ENCODE measurements at regions not wholly inside any gene's neighbourhood (a gene's known extent, or its start where the extent isn't known, plus 50 kb on each side); places are given as distances from the start of the nearest gene placed in this dataset.

DNA sequence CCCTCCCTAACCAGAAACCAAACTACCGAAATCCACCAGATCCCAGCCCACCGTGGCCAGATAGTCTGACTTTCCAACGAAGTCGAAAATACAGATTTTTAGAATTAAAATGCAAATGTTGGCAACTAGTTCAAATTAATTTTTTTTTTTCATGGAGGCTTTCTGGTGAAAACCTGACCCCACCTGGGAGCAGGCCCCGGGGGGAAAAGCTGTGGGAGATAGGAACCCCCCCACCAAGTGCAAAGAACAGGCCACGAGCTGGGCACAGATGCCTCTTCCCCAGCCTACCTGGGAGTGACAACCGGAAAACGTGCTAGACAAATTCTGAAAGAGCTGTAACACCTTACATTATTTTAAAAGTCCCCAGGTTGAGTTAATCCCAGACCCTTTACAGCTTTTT lies 333.8 kb downstream of the PREX1 start:
- TF ChIP-seq SP1 (IDR thresholded peaks at IDR 0.05; ENCODE audit: low read depth, low read length) (no peak), TAF1 (IDR thresholded peaks at IDR 0.05; ENCODE audit: borderline replicate concordance, low read depth, low read length) (no peak), SIN3A (IDR thresholded peaks at IDR 0.05; ENCODE audit: low read depth, low read length) (no peak), ZNF274 (IDR thresholded peaks at IDR 0.05; ENCODE audit: insufficient read depth, insufficient read length) (no peak), MXI1 (IDR thresholded peaks at IDR 0.05; ENCODE audit: low read depth, low read length) (no peak)
- TF ChIP-seq, protein P1, sequence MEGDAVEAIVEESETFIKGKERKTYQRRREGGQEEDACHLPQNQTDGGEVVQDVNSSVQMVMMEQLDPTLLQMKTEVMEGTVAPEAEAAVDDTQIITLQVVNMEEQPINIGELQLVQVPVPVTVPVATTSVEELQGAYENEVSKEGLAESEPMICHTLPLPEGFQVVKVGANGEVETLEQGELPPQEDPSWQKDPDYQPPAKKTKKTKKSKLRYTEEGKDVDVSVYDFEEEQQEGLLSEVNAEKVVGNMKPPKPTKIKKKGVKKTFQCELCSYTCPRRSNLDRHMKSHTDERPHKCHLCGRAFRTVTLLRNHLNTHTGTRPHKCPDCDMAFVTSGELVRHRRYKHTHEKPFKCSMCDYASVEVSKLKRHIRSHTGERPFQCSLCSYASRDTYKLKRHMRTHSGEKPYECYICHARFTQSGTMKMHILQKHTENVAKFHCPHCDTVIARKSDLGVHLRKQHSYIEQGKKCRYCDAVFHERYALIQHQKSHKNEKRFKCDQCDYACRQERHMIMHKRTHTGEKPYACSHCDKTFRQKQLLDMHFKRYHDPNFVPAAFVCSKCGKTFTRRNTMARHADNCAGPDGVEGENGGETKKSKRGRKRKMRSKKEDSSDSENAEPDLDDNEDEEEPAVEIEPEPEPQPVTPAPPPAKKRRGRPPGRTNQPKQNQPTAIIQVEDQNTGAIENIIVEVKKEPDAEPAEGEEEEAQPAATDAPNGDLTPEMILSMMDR (IDR thresholded peaks at IDR 0.05 in 2 of 3, conservative IDR thresholded peaks at IDR 0.05 in 1 of 3; ENCODE audit: control insufficient read depth in 2 of 3, extremely low read depth in 1 of 3, insufficient read depth in 1 of 3, low read depth in 3 of 3, low read length in 3 of 3), result no peak
- TF ChIP-seq, protein P2, sequence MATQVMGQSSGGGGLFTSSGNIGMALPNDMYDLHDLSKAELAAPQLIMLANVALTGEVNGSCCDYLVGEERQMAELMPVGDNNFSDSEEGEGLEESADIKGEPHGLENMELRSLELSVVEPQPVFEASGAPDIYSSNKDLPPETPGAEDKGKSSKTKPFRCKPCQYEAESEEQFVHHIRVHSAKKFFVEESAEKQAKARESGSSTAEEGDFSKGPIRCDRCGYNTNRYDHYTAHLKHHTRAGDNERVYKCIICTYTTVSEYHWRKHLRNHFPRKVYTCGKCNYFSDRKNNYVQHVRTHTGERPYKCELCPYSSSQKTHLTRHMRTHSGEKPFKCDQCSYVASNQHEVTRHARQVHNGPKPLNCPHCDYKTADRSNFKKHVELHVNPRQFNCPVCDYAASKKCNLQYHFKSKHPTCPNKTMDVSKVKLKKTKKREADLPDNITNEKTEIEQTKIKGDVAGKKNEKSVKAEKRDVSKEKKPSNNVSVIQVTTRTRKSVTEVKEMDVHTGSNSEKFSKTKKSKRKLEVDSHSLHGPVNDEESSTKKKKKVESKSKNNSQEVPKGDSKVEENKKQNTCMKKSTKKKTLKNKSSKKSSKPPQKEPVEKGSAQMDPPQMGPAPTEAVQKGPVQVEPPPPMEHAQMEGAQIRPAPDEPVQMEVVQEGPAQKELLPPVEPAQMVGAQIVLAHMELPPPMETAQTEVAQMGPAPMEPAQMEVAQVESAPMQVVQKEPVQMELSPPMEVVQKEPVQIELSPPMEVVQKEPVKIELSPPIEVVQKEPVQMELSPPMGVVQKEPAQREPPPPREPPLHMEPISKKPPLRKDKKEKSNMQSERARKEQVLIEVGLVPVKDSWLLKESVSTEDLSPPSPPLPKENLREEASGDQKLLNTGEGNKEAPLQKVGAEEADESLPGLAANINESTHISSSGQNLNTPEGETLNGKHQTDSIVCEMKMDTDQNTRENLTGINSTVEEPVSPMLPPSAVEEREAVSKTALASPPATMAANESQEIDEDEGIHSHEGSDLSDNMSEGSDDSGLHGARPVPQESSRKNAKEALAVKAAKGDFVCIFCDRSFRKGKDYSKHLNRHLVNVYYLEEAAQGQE (IDR thresholded peaks at IDR 0.05; ENCODE audit: low read depth, low read length), result no peak
- TF ChIP-seq, protein P3, sequence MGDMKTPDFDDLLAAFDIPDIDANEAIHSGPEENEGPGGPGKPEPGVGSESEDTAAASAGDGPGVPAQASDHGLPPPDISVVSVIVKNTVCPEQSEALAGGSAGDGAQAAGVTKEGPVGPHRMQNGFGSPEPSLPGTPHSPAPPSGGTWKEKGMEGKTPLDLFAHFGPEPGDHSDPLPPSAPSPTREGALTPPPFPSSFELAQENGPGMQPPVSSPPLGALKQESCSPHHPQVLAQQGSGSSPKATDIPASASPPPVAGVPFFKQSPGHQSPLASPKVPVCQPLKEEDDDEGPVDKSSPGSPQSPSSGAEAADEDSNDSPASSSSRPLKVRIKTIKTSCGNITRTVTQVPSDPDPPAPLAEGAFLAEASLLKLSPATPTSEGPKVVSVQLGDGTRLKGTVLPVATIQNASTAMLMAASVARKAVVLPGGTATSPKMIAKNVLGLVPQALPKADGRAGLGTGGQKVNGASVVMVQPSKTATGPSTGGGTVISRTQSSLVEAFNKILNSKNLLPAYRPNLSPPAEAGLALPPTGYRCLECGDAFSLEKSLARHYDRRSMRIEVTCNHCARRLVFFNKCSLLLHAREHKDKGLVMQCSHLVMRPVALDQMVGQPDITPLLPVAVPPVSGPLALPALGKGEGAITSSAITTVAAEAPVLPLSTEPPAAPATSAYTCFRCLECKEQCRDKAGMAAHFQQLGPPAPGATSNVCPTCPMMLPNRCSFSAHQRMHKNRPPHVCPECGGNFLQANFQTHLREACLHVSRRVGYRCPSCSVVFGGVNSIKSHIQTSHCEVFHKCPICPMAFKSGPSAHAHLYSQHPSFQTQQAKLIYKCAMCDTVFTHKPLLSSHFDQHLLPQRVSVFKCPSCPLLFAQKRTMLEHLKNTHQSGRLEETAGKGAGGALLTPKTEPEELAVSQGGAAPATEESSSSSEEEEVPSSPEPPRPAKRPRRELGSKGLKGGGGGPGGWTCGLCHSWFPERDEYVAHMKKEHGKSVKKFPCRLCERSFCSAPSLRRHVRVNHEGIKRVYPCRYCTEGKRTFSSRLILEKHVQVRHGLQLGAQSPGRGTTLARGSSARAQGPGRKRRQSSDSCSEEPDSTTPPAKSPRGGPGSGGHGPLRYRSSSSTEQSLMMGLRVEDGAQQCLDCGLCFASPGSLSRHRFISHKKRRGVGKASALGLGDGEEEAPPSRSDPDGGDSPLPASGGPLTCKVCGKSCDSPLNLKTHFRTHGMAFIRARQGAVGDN (IDR thresholded peaks at IDR 0.05), result no peak
